NCI-H2107 (cell line): ENCODE measurements at regions not wholly inside any gene's neighbourhood (a gene's known extent, or its start where the extent isn't known, plus 50 kb on each side); places are given as distances from the start of the nearest gene placed in this dataset.
A peak's percentile ranks its signal among the peaks of the same experiment; 100 is the strongest.

Source experiments
- DNase-seq: peaks from one replicate; lab custom pipeline; 2025; lab: John Stamatoyannopoulos, UW

GRCh38 chr13:26967119-26968038 is 204.2 kb downstream of the USP12 start:
- no peak for DNase-seq

- no peak for DNase-seq
Observed at GRCh38 chr13:26966701-26967080, 204.9 kb downstream of the USP12 start.

- DNase-seq: peak; percentile 59
Observed at GRCh38 chr13:26965952-26966700, 205.5 kb downstream of the USP12 start.

GRCh38 chr13:26964278-26965250 is 204.0 kb upstream of the GPR12 start:
- peak; percentile 41 for DNase-seq

GRCh38 chr13:26962671-26963070 is 202.1 kb upstream of the GPR12 start:
- DNase-seq: no peak

- DNase-seq: no peak
Observed at GRCh38 chr13:26961890-26962615, 201.5 kb upstream of the GPR12 start.

- no peak for DNase-seq
Observed at GRCh38 chr13:26957182-26957581, 196.6 kb upstream of the GPR12 start.

GRCh38 chr13:26956522-26957142 is 196.0 kb upstream of the GPR12 start:
- DNase-seq: no peak

GRCh38 chr13:26954976-26955375 is 194.4 kb upstream of the GPR12 start:
- DNase-seq: no peak

GRCh38 chr13:26953291-26953690 is 192.7 kb upstream of the GPR12 start:
- no peak for DNase-seq

GRCh38 chr13:26952551-26953143 is 192.1 kb upstream of the GPR12 start:
- DNase-seq: no peak

- DNase-seq: no peak
Observed at GRCh38 chr13:26951581-26952177, 191.1 kb upstream of the GPR12 start.

GRCh38 chr13:26950968-26951367 is 190.4 kb upstream of the GPR12 start:
- DNase-seq: no peak

- DNase-seq: no peak
Observed at GRCh38 chr13:26950546-26950945, 190.0 kb upstream of the GPR12 start.

GRCh38 chr13:26949701-26950502 is 189.3 kb upstream of the GPR12 start:
- DNase-seq: no peak

GRCh38 chr13:26948353-26948752 is 187.8 kb upstream of the GPR12 start:
- DNase-seq: no peak

- peak; percentile 52 for DNase-seq
Observed at GRCh38 chr13:26946684-26947343, 186.2 kb upstream of the GPR12 start.

- no peak for DNase-seq
Observed at GRCh38 chr13:26943748-26944147, 183.2 kb upstream of the GPR12 start.

- no peak for DNase-seq
Observed at GRCh38 chr13:26942184-26942583, 181.6 kb upstream of the GPR12 start.
